ENCODE measurements at regions not wholly inside any gene's neighbourhood (a gene's known extent, or its start where the extent isn't known, plus 50 kb on each side); places are given as distances from the start of the nearest gene placed in this dataset. TPM values are rescaled to one million over a fixed set of nuclear protein-coding genes. Genes with fewer than 3 reads are reported as not detected.
"Not testable (repeated sequence)": the region's sequence is repeated elsewhere in the genome, so short reads cannot be mapped to it uniquely, and the experiment has no call there.

DNA sequence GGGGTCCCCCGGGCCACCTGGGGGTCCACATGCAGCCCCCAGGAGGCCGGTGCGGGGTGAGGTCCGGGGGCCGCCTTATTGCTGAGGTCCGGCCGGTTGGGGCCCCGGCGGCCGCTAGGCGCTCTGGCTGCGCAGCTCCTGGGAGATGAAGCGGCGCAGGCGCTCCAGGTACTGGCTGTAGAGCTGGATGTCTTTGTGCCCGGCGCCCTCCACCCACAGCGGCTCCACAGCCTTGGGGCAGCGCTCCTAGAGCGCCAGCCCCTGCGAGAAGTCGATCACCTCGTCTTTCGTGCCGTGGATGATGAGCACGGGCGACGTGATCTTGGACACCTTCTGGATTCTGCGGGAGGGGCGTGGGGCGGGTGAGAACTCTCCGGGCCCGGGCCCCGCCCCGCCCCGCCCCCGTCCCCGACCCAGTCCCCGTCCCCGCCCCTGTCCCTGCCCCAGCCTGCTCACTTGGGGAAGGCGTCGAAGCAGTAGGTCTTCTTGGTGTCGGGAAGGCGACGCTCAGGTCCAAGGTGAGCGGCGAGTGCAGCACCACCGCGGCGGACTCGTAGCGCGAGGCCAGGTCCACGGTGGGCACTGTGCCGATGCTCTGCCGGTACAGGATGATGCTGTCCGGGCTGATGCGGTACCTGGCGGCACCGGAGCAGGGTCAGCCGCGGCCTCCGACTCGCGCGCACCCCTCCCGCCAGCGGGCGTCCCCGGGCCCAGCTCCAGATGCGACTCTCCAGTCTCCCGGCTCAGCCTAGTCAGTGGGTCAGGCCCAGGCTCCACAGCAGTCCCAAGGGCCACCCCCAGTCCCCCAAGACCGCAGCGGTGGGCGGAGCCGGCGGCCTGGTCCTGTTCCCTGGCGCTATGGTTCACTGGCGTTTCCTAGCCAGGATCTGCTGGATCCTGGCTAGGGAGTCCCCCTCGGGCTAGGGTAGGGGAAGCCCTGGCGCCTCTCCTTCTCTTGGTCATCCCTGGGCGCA, 89.4 kb upstream of the GOLGA6L1 start:
- H3K4me1 ChIP-seq (ENCODE audit: insufficient read depth); H3K79me2 ChIP-seq; H3K9me2 ChIP-seq (replicated peaks; ENCODE audit: insufficient read depth); H3K27me3 ChIP-seq; H3K27ac ChIP-seq; H3K9me3 ChIP-seq (ENCODE audit: low read depth); H4K20me1 ChIP-seq (ENCODE audit: insufficient read depth, poor library complexity, severe bottlenecking); H3K36me3 ChIP-seq (replicated peaks; ENCODE audit: insufficient read depth, low read depth); H3K4me3 ChIP-seq; DNase-seq (ENCODE audit: low spot score); H2AFZ ChIP-seq: not testable (repeated sequence)
- peak overlapping the region; percentile 68 for H3K4me2 ChIP-seq
- WGBS (ENCODE audit: low lambda C conversion rate, missing lambda C conversion rate), result 56% methylated on average over 32 of the region's 82 CpGs

DNA sequence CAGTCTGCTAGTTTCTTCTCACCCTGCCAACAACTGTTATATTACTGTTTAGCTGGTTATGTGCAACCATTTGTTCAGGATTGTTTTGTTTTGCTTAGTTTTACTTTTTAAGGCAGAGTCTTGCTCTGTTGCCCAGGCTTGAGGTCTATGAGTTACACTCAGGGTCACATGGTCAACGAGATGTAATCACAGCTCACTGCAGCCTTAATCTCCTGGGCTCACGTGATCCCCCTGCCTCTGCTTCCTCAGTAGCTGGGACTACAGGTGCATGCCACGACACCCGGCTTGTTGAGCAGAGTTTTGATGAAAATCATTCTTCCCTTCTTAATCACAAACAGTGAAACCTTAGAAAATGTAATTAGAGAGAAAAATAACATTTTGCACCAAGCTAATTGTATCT, 72.8 kb upstream of the GOLGA6L1 start:
- WGBS (ENCODE audit: low lambda C conversion rate, missing lambda C conversion rate), result 58% methylated on average over 4 of the region's 4 CpGs
- H3K9me3 ChIP-seq (ENCODE audit: low read depth); H3K4me1 ChIP-seq (ENCODE audit: insufficient read depth); H3K79me2 ChIP-seq; H3K27ac ChIP-seq; H4K20me1 ChIP-seq (ENCODE audit: insufficient read depth, poor library complexity, severe bottlenecking); DNase-seq (ENCODE audit: low spot score); H3K36me3 ChIP-seq (replicated peaks; ENCODE audit: insufficient read depth, low read depth); H3K4me2 ChIP-seq; H3K4me3 ChIP-seq; H3K9me2 ChIP-seq (replicated peaks; ENCODE audit: insufficient read depth); H3K27me3 ChIP-seq; H2AFZ ChIP-seq: not testable (repeated sequence)

- H3K4me2 ChIP-seq; H3K36me3 ChIP-seq (replicated peaks; ENCODE audit: insufficient read depth, low read depth); H3K9me3 ChIP-seq (ENCODE audit: low read depth); H3K4me1 ChIP-seq (ENCODE audit: insufficient read depth); H3K79me2 ChIP-seq; H3K27ac ChIP-seq; H2AFZ ChIP-seq; H4K20me1 ChIP-seq (ENCODE audit: insufficient read depth, poor library complexity, severe bottlenecking); H3K9me2 ChIP-seq (replicated peaks; ENCODE audit: insufficient read depth); H3K4me3 ChIP-seq; DNase-seq (ENCODE audit: low spot score); H3K27me3 ChIP-seq: not testable (repeated sequence)
- WGBS (ENCODE audit: low lambda C conversion rate, missing lambda C conversion rate), result 62% methylated on average over 3 of the region's 6 CpGs
These were observed 63.3 kb upstream of the GOLGA6L1 start for GRCh38 chr15:23199811-23200465.

GRCh38 chr15:23198375-23198774, 61.8 kb upstream of the GOLGA6L1 start:
- not testable (repeated sequence) for H3K4me3 ChIP-seq; H3K36me3 ChIP-seq (replicated peaks; ENCODE audit: insufficient read depth, low read depth); H2AFZ ChIP-seq; H3K4me1 ChIP-seq (ENCODE audit: insufficient read depth); H3K4me2 ChIP-seq; H3K79me2 ChIP-seq; H3K9me3 ChIP-seq (ENCODE audit: low read depth); H3K9me2 ChIP-seq (replicated peaks; ENCODE audit: insufficient read depth); DNase-seq (ENCODE audit: low spot score); H3K27me3 ChIP-seq; H3K27ac ChIP-seq; H4K20me1 ChIP-seq (ENCODE audit: insufficient read depth, poor library complexity, severe bottlenecking)
- WGBS (ENCODE audit: low lambda C conversion rate, missing lambda C conversion rate), result 65% methylated on average over 4 of the region's 4 CpGs

GRCh38 chr15:23192313-23192712, 55.7 kb upstream of the GOLGA6L1 start:
- H3K36me3 ChIP-seq (replicated peaks; ENCODE audit: insufficient read depth, low read depth); H2AFZ ChIP-seq; H3K4me2 ChIP-seq; H3K9me3 ChIP-seq (ENCODE audit: low read depth); DNase-seq (ENCODE audit: low spot score); H3K79me2 ChIP-seq; H3K27me3 ChIP-seq; H3K9me2 ChIP-seq (replicated peaks; ENCODE audit: insufficient read depth); H3K4me3 ChIP-seq; H3K4me1 ChIP-seq (ENCODE audit: insufficient read depth); H3K27ac ChIP-seq; H4K20me1 ChIP-seq (ENCODE audit: insufficient read depth, poor library complexity, severe bottlenecking): not testable (repeated sequence)
- 65% methylated on average over 1 of the region's 1 CpG for WGBS (ENCODE audit: low lambda C conversion rate, missing lambda C conversion rate)

Small RNA genes in the stretch of these regions (microRNA-seq; reads per million reads assigned to microRNA genes)
- gene MIR4509-1, result not detected

Small RNA genes in the stretch of these regions (small RNA-seq; reads per million reads assigned to genes)
- gene AC116165.2 (not detected), gene MIR4509-1 (not detected)
